ENCODE measurements at regions not wholly inside any gene's neighbourhood (a gene's known extent, or its start where the extent isn't known, plus 50 kb on each side); places are given as distances from the start of the nearest gene placed in this dataset.

DNA sequence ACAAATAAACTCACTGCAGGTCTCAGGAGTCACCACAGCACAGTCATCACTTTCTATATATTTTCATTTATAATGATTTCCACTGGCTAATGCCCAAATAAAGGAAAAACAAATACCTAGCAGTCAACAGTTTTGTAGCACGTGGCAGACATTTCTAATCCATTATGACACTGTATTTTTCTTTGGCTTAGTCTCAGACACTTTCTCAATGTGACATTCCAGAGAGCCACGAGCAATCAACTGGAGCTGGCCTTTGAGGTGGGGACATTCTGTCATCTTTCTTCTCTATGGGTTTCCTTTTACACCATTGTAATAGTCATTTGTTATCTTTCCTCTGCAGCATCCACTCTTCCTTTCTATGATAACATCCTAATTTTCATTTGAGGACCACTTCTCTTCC lies 119.7 kb downstream of the WNT5A start:
- DNase-seq (ENCODE audit: insufficient read length, low spot score) (no peak), FAIRE-seq (no peak)
- no peak for TF ChIP-seq POLR2A (IDR thresholded peaks at IDR 0.05; ENCODE audit: low read depth, low read length)

DNA sequence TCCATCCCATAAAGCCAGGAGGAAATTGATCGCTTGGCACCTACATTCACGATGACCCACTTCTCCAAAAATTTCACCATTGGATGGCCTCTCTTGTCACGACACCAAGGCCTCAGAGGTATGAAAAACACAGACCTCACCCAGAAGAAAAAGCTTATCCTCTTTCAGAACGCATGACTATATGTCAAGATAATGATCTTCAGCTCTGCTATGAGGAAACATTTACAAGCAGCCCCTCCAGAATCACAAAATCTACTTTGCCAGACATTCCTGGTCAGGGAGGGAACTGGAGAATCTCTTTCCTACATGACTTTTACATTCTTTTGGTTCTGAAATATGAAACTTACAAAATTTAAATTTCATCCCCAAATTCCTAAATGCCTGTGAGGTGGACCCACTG lies 122.7 kb downstream of the WNT5A start:
- no peak for DNase-seq (ENCODE audit: insufficient read length, low spot score)
- FAIRE-seq: no peak
- no peak for TF ChIP-seq POLR2A (IDR thresholded peaks at IDR 0.05; ENCODE audit: low read depth, low read length)

DNA sequence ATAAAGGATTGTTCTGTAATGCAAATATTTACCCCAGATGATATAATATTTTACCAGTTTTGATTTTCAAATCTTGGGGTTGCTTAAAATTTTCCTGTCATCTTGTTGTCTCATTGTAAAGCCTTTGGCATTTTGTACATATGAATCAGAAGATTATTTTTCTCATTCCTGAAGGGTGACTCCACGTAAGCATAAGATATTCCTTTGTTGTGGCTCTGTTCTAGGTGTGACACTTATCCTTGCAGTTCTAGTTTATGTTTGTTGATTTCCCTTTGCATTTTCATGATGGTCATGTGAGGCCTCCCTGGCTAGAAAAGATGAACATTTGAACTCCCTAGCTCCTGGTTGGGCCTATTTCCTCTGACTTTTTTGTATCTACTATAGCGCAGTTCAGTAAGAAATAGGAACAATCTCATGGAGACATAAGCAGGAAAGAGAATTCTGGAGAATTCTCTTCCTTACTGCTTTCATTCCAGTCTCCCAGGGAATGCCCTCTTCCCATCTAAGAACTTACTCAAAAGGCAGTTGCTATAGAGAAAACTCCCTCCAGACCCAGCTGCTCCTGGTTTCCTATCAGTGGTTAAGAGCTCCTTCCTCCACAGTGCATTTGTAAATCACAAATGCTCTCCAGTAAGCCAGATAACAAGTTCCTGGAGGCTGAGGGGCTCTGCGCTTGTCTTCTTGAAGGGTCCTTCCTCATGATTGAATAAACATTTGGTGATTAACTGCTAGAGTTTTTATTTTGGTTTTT lies 124.7 kb downstream of the WNT5A start:
- FAIRE-seq: no peak
- no peak for TF ChIP-seq POLR2A (IDR thresholded peaks at IDR 0.05; ENCODE audit: low read depth, low read length)
- DNase-seq (ENCODE audit: insufficient read length, low spot score): no peak

DNA sequence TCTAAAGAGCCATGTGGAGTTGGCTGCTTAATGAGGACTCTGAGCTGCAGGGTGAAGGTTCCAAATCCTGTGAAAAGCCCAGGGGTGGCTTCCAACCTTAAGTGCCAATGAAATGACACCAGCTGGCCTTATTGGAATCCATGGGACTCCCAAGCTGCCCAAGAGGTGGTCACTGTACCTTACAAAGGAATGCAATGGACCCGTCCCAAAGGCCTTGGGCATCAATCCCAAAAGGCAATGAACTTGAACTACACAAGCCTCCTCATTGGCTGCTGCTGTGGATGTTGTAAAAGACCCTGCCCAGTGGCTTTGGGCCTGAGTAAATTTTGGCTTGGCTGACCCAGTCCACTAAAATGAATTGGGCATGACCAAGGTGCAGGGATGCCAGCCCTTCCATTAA lies 129.3 kb downstream of the WNT5A start:
- FAIRE-seq (no peak), DNase-seq (ENCODE audit: insufficient read length, low spot score) (no peak)
- no peak for TF ChIP-seq POLR2A (IDR thresholded peaks at IDR 0.05; ENCODE audit: low read depth, low read length)

DNA sequence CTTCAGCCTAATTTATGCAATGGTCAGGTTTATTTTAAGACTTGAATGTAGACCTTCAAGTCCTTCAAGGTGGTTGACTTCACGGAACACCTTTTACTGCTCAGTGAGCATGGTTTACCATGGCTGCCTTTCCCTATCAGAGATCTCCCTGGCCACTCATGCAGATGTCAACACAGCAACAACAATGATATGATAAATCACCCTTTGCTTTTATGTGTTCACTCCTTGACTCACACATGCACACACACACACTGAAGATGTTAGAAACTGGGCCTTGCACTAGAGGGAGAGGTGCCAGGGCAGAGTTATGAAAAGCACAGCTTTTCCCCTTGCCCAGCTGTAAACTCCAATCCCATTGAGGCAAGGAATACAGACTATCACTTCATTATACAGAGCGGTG lies 134.4 kb downstream of the WNT5A start:
- TF ChIP-seq POLR2A (IDR thresholded peaks at IDR 0.05; ENCODE audit: low read depth, low read length): no peak
- FAIRE-seq (no peak), DNase-seq (ENCODE audit: insufficient read length, low spot score) (no peak)

DNA sequence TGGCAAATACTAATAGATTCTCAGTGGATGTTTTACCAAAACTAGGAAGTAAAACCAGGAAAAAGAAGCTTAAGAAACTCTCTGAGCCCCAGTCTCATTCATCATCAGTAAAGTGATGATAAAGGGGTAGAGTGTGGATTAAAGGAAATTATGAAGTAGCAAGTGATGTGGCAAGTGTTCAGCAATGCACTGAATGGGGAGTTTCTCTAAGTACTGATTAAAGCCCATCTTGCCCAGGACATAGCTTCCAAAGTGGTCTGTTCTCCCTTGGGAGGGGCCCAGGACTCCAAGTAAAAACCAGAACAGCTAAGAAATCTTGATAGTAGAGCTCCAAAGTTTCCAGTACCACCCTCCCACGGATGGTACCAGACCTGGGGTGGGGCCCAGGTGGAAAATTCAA lies 137.3 kb downstream of the WNT5A start:
- FAIRE-seq (no peak), DNase-seq (ENCODE audit: insufficient read length, low spot score) (no peak)
- TF ChIP-seq POLR2A (IDR thresholded peaks at IDR 0.05; ENCODE audit: low read depth, low read length): no peak

DNA sequence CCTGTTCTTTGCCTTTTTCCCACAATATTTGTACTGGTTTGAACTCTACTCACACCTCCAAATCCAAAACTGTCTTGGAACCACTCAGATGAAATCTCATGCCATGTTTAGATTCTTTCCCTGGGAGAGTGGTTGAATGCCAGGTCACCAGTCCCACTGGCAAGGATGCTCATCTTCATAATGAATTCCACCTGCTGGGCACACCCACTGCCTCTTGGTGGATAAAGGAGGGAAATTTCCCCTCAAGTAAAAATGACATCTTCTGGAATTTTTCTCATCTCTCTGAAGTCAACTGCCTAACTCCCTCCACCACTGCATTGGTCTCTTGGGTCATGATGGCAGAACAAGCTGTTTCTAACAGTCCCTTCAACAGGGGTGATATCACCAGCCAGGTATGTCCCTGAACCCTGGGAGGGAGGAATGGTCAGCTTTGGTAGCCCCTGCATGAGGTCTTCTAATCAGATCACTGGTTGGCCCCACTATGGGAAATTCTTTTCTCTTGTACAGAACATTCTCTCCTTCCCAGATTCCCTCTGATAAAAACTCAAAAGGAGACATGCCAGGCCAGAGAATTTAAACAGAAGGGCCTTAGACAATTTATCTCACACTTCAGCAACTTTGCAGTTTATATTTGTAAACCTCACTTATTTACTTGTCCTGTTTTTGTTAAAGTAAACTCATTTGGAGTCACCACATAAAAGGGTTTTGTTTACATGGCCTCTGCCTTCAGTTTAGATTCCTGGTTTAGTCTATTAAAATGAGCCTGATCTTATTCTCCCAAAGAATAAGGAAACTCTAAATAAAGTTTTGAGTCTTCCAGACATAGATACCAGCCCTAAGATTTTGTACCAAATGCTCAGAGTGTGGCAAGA lies 143.4 kb downstream of the WNT5A start:
- no peak for TF ChIP-seq POLR2A (IDR thresholded peaks at IDR 0.05; ENCODE audit: low read depth, low read length)
- DNase-seq (ENCODE audit: insufficient read length, low spot score) (no peak), FAIRE-seq (no peak)

DNA sequence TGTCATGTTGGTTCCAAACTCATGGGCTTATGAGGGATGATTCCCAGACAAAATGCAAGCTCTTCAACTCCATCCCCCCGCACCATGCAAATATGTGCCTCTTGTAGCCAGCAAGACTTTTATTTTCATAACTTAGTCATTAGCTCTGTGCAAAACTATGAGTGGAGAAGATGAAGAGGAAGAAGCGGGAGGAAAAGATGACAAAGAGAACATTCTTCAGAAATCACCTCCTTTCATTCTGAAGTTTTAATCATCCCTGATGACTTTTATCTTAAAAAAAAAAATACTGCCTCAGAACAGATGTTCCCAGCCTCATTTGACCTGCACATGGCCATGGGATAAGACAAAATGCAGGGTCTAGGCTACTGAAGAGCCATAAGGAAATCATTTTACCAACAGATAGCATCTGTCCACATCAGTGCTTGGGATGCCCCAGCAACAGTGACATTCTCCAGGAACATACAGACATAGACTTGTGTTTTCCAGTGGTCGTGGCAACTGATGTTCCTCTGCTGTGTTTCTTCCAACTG lies 145.5 kb downstream of the WNT5A start:
- no peak for TF ChIP-seq POLR2A (IDR thresholded peaks at IDR 0.05; ENCODE audit: low read depth, low read length)
- no peak for DNase-seq (ENCODE audit: insufficient read length, low spot score)
- no peak for FAIRE-seq

DNA sequence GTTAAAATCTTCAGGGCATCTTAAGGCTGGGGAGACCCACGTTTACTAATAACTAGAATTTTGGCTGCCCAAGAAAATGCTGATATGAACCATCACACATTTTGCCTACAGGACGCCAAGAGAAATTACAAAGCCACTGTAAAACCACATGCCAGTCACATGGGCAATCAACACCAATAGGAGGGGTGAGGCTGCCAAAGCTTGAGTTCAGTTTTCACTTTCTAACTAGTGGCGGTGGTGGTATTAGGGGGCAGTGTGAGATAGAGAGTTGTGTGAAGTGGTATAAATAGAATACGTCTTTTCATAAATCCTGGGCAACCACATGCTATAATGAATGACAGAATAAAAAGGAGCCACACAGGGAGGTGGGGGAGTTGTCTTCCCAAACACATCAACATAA lies 147.3 kb downstream of the WNT5A start:
- no peak for TF ChIP-seq POLR2A (IDR thresholded peaks at IDR 0.05; ENCODE audit: low read depth, low read length)
- DNase-seq (ENCODE audit: insufficient read length, low spot score) (no peak), FAIRE-seq (no peak)

DNA sequence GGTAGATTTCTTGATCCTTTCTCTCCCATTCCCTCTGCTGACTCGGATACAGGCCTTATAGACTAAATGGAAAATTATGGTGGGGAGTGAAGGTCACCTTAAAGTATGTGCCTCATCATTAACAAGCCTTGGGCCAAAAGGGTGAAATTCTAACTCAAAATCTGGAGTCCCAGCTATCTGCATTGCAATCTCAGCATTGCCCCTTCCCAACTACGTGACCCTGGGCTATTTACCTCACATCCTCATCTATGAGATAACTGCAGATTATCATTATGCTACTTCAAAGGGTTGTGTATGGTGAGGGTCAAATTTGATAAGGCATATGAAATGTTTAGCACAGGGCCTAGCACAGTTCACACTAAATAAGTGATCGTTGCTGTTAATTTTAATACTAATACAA lies 147.7 kb downstream of the WNT5A start:
- no peak for TF ChIP-seq POLR2A (IDR thresholded peaks at IDR 0.05; ENCODE audit: low read depth, low read length)
- DNase-seq (ENCODE audit: insufficient read length, low spot score) (no peak), FAIRE-seq (no peak)

DNA sequence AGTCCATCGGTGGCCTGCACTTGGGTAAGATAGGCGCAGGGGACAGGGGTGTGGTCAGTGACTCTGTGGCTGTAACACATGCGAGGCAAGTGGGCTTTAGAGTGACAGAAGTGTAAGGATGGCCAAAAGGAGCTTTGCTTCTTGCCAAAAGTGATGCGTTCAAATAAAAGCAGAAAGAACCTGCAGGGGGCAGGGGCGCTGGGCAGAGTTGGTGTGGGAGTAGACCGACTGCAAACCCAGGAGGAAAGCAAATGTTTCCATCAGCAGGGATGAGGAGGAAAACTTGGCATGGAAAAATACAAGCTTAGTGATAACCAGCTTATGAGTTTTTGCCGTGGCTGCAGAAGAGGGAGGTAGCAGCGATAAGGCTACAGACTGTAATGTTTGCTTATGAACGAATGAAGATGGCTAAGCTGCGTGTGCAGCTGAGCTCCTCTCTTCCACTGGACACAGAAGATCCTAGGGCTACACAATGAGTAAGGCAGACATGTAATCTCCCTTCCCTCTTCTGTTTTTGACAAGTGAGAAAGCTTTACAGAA lies 149.4 kb downstream of the WNT5A start:
- DNase-seq (ENCODE audit: insufficient read length, low spot score) (no peak), FAIRE-seq (no peak)
- no peak for TF ChIP-seq POLR2A (IDR thresholded peaks at IDR 0.05; ENCODE audit: low read depth, low read length)

DNA sequence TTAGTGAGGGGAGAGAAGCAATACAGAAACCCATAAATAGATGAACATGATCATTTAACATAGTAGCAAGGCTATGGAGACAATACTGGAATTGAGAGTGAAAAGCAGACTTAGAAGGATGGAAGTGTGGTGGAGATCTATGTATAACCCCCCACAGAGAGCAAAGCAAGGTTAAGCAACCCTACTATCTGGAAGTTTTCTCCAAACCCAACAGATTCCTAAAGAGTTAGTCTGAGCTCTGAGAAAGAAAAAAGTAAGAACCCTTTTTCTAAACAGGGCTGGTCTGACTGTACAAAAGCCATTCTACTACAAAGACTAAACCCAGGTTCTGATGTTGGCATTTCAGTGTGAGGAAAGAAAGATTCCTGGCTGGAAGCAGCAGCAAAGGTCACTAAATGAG lies 153.2 kb downstream of the WNT5A start:
- DNase-seq (ENCODE audit: insufficient read length, low spot score): no peak
- no peak for FAIRE-seq
- no peak for TF ChIP-seq POLR2A (IDR thresholded peaks at IDR 0.05; ENCODE audit: low read depth, low read length)

DNA sequence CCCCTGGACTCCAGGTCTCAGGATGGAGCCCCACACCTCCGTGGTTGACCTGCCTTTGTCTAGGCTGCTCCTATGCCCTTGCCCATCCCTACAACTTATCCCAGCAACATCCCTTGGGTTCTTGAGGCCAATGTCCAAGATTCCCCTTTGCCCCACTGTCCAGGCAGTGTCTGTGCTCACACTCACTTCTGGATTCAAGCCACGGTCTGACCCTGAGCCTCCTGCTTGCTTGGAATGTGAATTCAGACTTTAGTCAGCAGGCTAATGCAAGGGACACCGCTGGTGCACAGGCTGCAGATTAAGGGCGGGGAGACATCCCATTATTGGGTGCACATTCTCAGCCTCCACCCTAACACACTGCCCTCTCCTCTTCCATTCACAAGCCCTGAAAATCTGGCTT lies 154.1 kb downstream of the WNT5A start:
- no peak for TF ChIP-seq POLR2A (IDR thresholded peaks at IDR 0.05; ENCODE audit: low read depth, low read length)
- DNase-seq (ENCODE audit: insufficient read length, low spot score): no peak
- FAIRE-seq: no peak

DNA sequence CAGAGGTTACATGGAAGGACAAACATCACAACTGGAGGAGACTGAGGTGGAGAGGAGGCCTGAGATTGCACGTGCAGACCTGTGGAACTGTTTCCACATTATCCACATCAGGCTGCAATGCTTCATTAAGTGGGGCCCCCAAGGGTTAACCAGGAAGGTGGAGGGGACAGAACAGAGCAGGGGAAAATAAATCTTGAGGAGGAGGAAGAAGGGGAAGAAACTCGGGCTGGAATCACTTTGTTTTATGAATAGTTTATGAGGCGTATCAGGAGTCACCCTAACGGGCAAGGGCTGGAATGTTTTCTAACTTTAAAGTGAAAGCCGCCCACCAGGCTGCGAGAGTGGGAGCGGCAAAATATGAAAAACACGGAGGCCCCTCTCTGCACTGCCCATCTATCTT lies 154.9 kb downstream of the WNT5A start:
- DNase-seq (ENCODE audit: insufficient read length, low spot score): no peak
- no peak for TF ChIP-seq POLR2A (IDR thresholded peaks at IDR 0.05; ENCODE audit: low read depth, low read length)
- no peak for FAIRE-seq
